Transverse colon (tissue), 4 donors: ENCODE measurements at regions not wholly inside any gene's neighbourhood (a gene's known extent, or its start where the extent isn't known, plus 50 kb on each side); places are given as distances from the start of the nearest gene placed in this dataset.

Source experiments
- DNase-seq: peaks from one replicate; pipeline ENCODE4 v3.0.0-alpha.2; 2019
- H3K27ac ChIP-seq, 4 donors: fragments of 200-600 bp; sonication (generic); 2 replicates each; pipeline ENCODE4 v1.5.1; 2016 to 2018; ENCODE audit warnings: inconsistent platforms in 4 of 4
- H3K27me3 ChIP-seq: fragments of 200-600 bp; sonication (generic); 2 replicates; pipeline ENCODE4 v1.5.1; 2017; ENCODE audit warnings: inconsistent platforms
- H3K36me3 ChIP-seq, 4 donors: fragments of 200-600 bp; sonication (generic); 2 replicates each; pipeline ENCODE4 v1.5.1; 2017 to 2019; ENCODE audit warnings: inconsistent platforms in 4 of 4
- H3K4me1 ChIP-seq, 4 donors: fragments of 200-600 bp; sonication (generic); 2 replicates each; pipeline ENCODE4 v1.5.1; 2017 to 2020; ENCODE audit warnings: inconsistent platforms in 4 of 4
- H3K4me3 ChIP-seq, 4 donors: fragments of 200-600 bp; sonication (generic); 1 replicate in 1 of 4; 2 replicates in 3 of 4; pipeline versions ENCODE4 v1.5.1 to v1.6.1; 2017 to 2019; ENCODE audit warnings: inconsistent platforms in 4 of 4
- H3K9me3 ChIP-seq, 2 donors: fragments of 200-600 bp; sonication (generic); 2 replicates each; pipeline ENCODE4 v1.5.1; 2017 to 2019; ENCODE audit warnings: inconsistent platforms in 2 of 2
- CTCF ChIP-seq, 5 experiments: fragments of 200-600 bp in 3 of 5; fragments of 450-650 bp in 2 of 5; sonication (generic) in 3 of 5; IDR thresholded peaks; 1 replicate in 2 of 5; 2 replicates in 3 of 5; pipeline ENCODE4 v1.5.1; 2016 to 2017; ENCODE audit warnings: antibody characterized with exemption in 5 of 5, inconsistent platforms in 3 of 5, mild to moderate bottlenecking in 2 of 5, moderate library complexity in 1 of 5
- EP300 ChIP-seq: sonication (generic); formaldehyde crosslinking; IDR thresholded peaks from one replicate; pipeline ENCODE4 v1.6.1; 2017; ENCODE audit warnings: antibody characterized with exemption, low read depth
- POLR2A ChIP-seq: fragments of 450-650 bp; IDR thresholded peaks from one replicate; pipeline ENCODE4 v1.6.1; 2016; ENCODE audit warnings: antibody characterized with exemption, mild to moderate bottlenecking, moderate library complexity
- POLR2AphosphoS5 ChIP-seq, 3 donors: sonication (generic); formaldehyde crosslinking; IDR thresholded peaks; one replicate each; pipeline ENCODE4 v1.6.1; 2016; ENCODE audit warnings: antibody characterized with exemption in 3 of 3
- WGBS, 2 donors: methylation state at CpG; one replicate each; pipeline ENCODE4 v1.1.5; 2018; ENCODE audit warnings: low coverage in 1 of 2; 5-methylcytosine and 5-hydroxymethylcytosine counted together
- in situ Hi-C, 4 donors: fragments of 200-750 bp; cut with MboI; loops; one replicate each; pipeline versions ENCODE4 v1.15.0 to v1.15.1; 2017; ENCODE audit warnings: low sequenced_read_pairs in 3 of 4, low pct_ligation_motif_present in 1 of 4, low pct_unique_long_range_greater_than_20kb in 1 of 4
- intact Hi-C: fragments of 100-400 bp; cut with DNase I; formaldehyde crosslinking; loops from one replicate; pipeline ENCODE4 v1.15.1; 2023; ENCODE audit warnings: low total_unique reads

- TF ChIP-seq EP300 (no peak), POLR2A (no peak), CTCF (IDR thresholded peaks at IDR 0.05) (no peak), POLR2AphosphoS5 (IDR thresholded peaks at IDR 0.05) (no peak)
- WGBS, 2 donors: 64 to 67% methylated on average over 4 of the region's 4 CpGs
- H3K27me3 ChIP-seq: no peaks in the 10 kb centered on the region
- in situ Hi-C loops: no loop called here
- intact Hi-C loops: no loop called here
- H3K36me3 ChIP-seq: no peaks in the 10 kb centered on the region
- no peak for DNase-seq
- no peak overlapping the region for H3K4me3 ChIP-seq
- no peaks in the 10 kb centered on the region for H3K4me1 ChIP-seq
- H3K27ac ChIP-seq: no peak overlapping the region
- H3K9me3 ChIP-seq: no peaks in the 10 kb centered on the region
Observed at GRCh38 chr14:29161593-29161992, 395.0 kb downstream of the FOXG1 start.

- Histone ChIP-seq H3K4me3 (no peak overlapping the region), H3K27me3 (no peaks in the 10 kb centered on the region), H3K36me3 (no peaks in the 10 kb centered on the region), H3K9me3 (no peaks in the 10 kb centered on the region), H3K4me1 (no peaks in the 10 kb centered on the region), H3K27ac (no peak overlapping the region)
- DNase-seq: no peak
- in situ Hi-C loops (no loop called here), intact Hi-C loops (no loop called here)
- no peak for TF ChIP-seq EP300
- TF ChIP-seq POLR2A: no peak
- no peak for TF ChIP-seq CTCF (IDR thresholded peaks at IDR 0.05)
- no peak for TF ChIP-seq POLR2AphosphoS5 (IDR thresholded peaks at IDR 0.05)
- WGBS, 2 donors: 28 to 29% methylated on average over 2 of the region's 2 CpGs
Observed at GRCh38 chr14:29163109-29163508, 396.5 kb downstream of the FOXG1 start.

GRCh38 chr14:29165431-29165830, 398.8 kb downstream of the FOXG1 start:
- no peaks in the 10 kb centered on the region for H3K27me3 ChIP-seq
- DNase-seq: no peak
- no peaks in the 10 kb centered on the region for H3K9me3 ChIP-seq
- intact Hi-C loops: no loop called here
- in situ Hi-C loops: no loop called here
- 22 to 27% methylated on average over 1 of the region's 1 CpG for WGBS, 2 donors
- no peaks in the 10 kb centered on the region for H3K4me1 ChIP-seq
- TF ChIP-seq POLR2A (no peak), CTCF (IDR thresholded peaks at IDR 0.05) (no peak)
- no peak overlapping the region for H3K27ac ChIP-seq
- H3K4me3 ChIP-seq: no peak overlapping the region
- no peaks in the 10 kb centered on the region for H3K36me3 ChIP-seq

- 60 to 67% methylated on average over 1 of the region's 1 CpG for WGBS, 2 donors
- in situ Hi-C loops: no loop called here
- no peak for DNase-seq
Observed at GRCh38 chr14:29166507-29166906, 399.9 kb downstream of the FOXG1 start.

More at GRCh38 chr14:29166507-29166906, 399.9 kb downstream of the FOXG1 start:
- no peaks in the 10 kb centered on the region for H3K36me3 ChIP-seq
- no peaks in the 10 kb centered on the region for H3K9me3 ChIP-seq
- H3K4me3 ChIP-seq: no peak overlapping the region
- no peak overlapping the region for H3K27ac ChIP-seq
- TF ChIP-seq POLR2A (no peak), POLR2AphosphoS5 (IDR thresholded peaks at IDR 0.05) (no peak), EP300 (no peak), CTCF (IDR thresholded peaks at IDR 0.05) (no peak)
- H3K4me1 ChIP-seq: no peaks in the 10 kb centered on the region
- H3K27me3 ChIP-seq: no peaks in the 10 kb centered on the region
- intact Hi-C loops: no loop called here
